Trophoblast cell (in vitro differentiated cells and primary cell): ENCODE measurements at regions not wholly inside any gene's neighbourhood (a gene's known extent, or its start where the extent isn't known, plus 50 kb on each side); places are given as distances from the start of the nearest gene placed in this dataset.

ENCODE experiments used
- DNase-seq, 2 donors: peaks; one replicate each; pipeline ENCODE4 v3.0.0-alpha.2; 2016
- H2AFZ ChIP-seq: 2 replicates; pipeline ENCODE4 v1.6.1; 2013; ENCODE audit warnings: low read length, moderate library complexity, mild to moderate bottlenecking; ENCODE audit not compliant: insufficient read depth, poor library complexity
- H2AK5ac ChIP-seq: 2 replicates; pipeline ENCODE4 v1.6.1; 2013; ENCODE audit warnings: mild to moderate bottlenecking, low read length
- H2BK120ac ChIP-seq: 2 replicates; pipeline ENCODE4 v1.6.1; 2013; ENCODE audit warnings: low read length, mild to moderate bottlenecking, moderate library complexity; ENCODE audit not compliant: insufficient read depth, poor library complexity
- H2BK12ac ChIP-seq: 2 replicates; pipeline ENCODE4 v1.6.1; 2013; ENCODE audit warnings: mild to moderate bottlenecking, low read length, moderate library complexity
- H2BK5ac ChIP-seq: 2 replicates; pipeline ENCODE4 v1.6.1; 2013; ENCODE audit warnings: low read length, low read depth, moderate library complexity, mild to moderate bottlenecking; ENCODE audit not compliant: poor library complexity
- H3K14ac ChIP-seq: 2 replicates; pipeline ENCODE4 v1.6.1; 2013; ENCODE audit warnings: mild to moderate bottlenecking, low read length
- H3K18ac ChIP-seq: 2 replicates; pipeline ENCODE4 v1.6.1; 2013; ENCODE audit warnings: mild to moderate bottlenecking, low read length
- H3K23ac ChIP-seq: 2 replicates; pipeline ENCODE4 v1.6.1; 2013; ENCODE audit warnings: low read length
- H3K27ac ChIP-seq: 2 replicates; pipeline ENCODE4 v1.5.1; 2013; ENCODE audit warnings: low read depth, mild to moderate bottlenecking, inconsistent platforms, low read length, moderate library complexity
- H3K27me3 ChIP-seq: 2 replicates; pipeline ENCODE4 v1.6.1; 2013; ENCODE audit warnings: inconsistent platforms, mild to moderate bottlenecking, low read length, moderate library complexity; ENCODE audit not compliant: insufficient read depth
- H3K36me3 ChIP-seq, 2 experiments: 1 replicate in 1 of 2; 2 replicates in 1 of 2; pipeline ENCODE4 v1.6.1; 2013; ENCODE audit warnings: low read length in 2 of 2, mild to moderate bottlenecking in 2 of 2, moderate library complexity in 1 of 2; ENCODE audit not compliant: insufficient read depth in 2 of 2, control insufficient read depth in 1 of 2
- H3K4ac ChIP-seq: 2 replicates; pipeline ENCODE4 v1.6.1; 2013; ENCODE audit warnings: low read depth, mild to moderate bottlenecking, low read length, moderate library complexity
- H3K4me1 ChIP-seq, 2 experiments: 1 replicate in 1 of 2; 2 replicates in 1 of 2; pipeline ENCODE4 v1.6.1; 2013; ENCODE audit warnings: low read length in 2 of 2, mild to moderate bottlenecking in 2 of 2, moderate library complexity in 1 of 2; ENCODE audit not compliant: insufficient read depth in 2 of 2, control insufficient read depth in 1 of 2
- H3K4me2 ChIP-seq: 2 replicates; pipeline ENCODE4 v1.6.1; 2013; ENCODE audit warnings: inconsistent platforms, mild to moderate bottlenecking, low read length, moderate library complexity
- H3K4me3 ChIP-seq: 2 replicates; pipeline ENCODE4 v1.5.1; 2013; ENCODE audit warnings: mild to moderate bottlenecking, low read depth, low read length, inconsistent platforms
- H3K79me1 ChIP-seq: one replicate; pipeline ENCODE4 v1.6.1; 2013; ENCODE audit warnings: low read length
- H3K79me2 ChIP-seq: 2 replicates; pipeline ENCODE4 v1.6.1; 2013; ENCODE audit warnings: low read length, mild to moderate bottlenecking; ENCODE audit not compliant: control insufficient read depth, insufficient read depth, poor library complexity
- H3K9ac ChIP-seq: 2 replicates; pipeline ENCODE4 v1.6.1; 2013; ENCODE audit warnings: mild to moderate bottlenecking, low read length
- H3K9me3 ChIP-seq: 2 replicates; pipeline ENCODE4 v1.6.1; 2013; ENCODE audit warnings: low read depth, mild to moderate bottlenecking, control low read depth, inconsistent platforms, low read length; ENCODE audit not compliant: insufficient read depth
- H4K12ac ChIP-seq: 2 replicates; pipeline ENCODE4 v1.6.1; 2013; ENCODE audit warnings: low read depth, mild to moderate bottlenecking, low read length, moderate library complexity
- H4K8ac ChIP-seq: 2 replicates; pipeline ENCODE4 v1.6.1; 2013; ENCODE audit warnings: low read depth, mild to moderate bottlenecking, low read length, moderate library complexity
- H4K91ac ChIP-seq: one replicate; pipeline ENCODE4 v1.6.1; 2013; ENCODE audit warnings: low read depth, mild to moderate bottlenecking, low read length, moderate library complexity
- WGBS: extraction: QIAGEN DNeasy Blood & Tissue Kit; methylation state at CpG from one replicate; pipeline ENCODE4 v1.1.7; 2013; ENCODE audit warnings: missing lambda C conversion rate; ENCODE audit not compliant: insufficient read length, insufficient coverage; ENCODE audit errors: extremely low coverage; 5-methylcytosine and 5-hydroxymethylcytosine counted together

DNA sequence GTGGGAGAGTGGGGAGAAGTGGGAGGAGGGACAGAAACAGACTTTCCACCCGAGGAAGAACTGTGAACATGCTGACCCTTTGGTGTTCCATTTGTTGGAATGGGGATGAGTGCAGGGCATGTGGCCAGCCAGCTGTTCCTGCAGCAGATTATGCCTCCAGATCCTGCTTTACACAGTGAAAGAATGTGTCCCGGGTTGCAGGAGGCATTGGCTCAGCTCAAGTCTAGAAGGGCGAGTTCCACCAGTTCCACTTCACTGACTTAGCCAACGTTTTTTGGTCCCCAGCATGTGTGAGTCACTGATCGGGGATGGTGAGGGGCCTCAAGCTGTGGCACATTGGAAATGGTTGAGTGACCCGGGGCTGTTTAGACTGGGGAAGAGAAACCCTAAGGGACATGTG lies 307.0 kb upstream of the ROPN1 start:
- no peak overlapping the region for H4K91ac ChIP-seq
- H3K4ac ChIP-seq: no peak overlapping the region
- H3K18ac ChIP-seq: no peak overlapping the region
- H3K4me2 ChIP-seq: peak overlapping the region; percentile 32
- H2BK120ac ChIP-seq: no peak overlapping the region
- H3K9me3 ChIP-seq: no peaks in the 10 kb centered on the region
- peak overlapping the region; percentile 23 for H3K14ac ChIP-seq
- no peaks in the 10 kb centered on the region for H3K27me3 ChIP-seq
- no peak overlapping the region for H2BK5ac ChIP-seq
- no peak overlapping the region for H4K8ac ChIP-seq
- peak overlapping the region; percentile 22 for H3K27ac ChIP-seq
- peak overlapping the region; percentile 27 for H2BK12ac ChIP-seq
- no peak overlapping the region for H3K4me3 ChIP-seq
- H2AK5ac ChIP-seq: no peak overlapping the region
- DNase-seq: peak; percentile 48 to 54
- no peaks in the 10 kb centered on the region for H3K36me3 ChIP-seq
- no peak overlapping the region for H4K12ac ChIP-seq
- H3K23ac ChIP-seq: no peak overlapping the region
- no peak overlapping the region for H2AFZ ChIP-seq
- H3K4me1 ChIP-seq: peaks cover 12 to 25% of the 10 kb centered on the region in 2 experiments
- no peaks in the 10 kb centered on the region for H3K79me1 ChIP-seq
- no peaks in the 10 kb centered on the region for H3K79me2 ChIP-seq
- H3K9ac ChIP-seq: no peak overlapping the region
- no CpG with 5 or more reads among the region's 6 CpGs for WGBS

DNA sequence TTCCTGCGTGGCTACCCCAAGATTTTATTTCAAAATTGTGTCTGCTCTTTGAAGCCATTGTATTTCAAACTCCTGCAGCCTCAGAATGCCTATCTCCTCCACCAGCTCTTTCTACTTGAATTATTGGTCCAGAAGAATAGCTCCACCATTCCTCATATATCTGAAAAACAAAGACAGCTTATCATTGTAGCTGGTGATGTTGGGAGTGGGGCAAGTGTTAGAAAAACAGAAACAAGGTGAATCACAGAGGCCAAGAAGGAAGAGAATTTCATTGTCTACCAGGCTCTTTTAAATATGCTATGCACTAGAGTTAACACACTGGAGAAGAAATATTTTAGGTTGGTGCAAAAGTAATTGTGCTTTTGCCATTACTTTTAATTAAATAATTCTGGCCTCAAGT lies 307.9 kb upstream of the ROPN1 start:
- H3K4me2 ChIP-seq: no peak overlapping the region

DNA sequence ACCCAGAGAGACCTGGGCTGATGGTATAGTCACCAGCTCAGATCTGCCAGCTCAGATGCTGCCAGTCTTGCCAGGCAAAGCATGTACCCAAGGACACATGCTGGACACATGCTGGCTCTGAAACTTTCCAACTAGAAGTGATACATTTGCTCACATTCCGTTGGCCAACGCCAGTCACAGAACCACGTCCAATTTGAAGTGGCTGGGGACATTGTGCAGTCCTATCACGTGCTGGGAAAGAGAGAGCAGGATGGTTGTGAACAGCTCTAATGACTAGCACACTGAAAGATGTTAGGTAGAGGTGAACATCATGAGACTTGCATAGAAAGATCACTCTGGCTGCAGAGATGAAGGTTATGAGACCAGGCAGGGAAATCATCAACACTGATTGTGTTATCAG lies 308.5 kb upstream of the ROPN1 start:
- no peak overlapping the region for H3K27ac ChIP-seq
- no peak for DNase-seq
- WGBS: no CpG with 5 or more reads among the region's 4 CpGs
- H4K12ac ChIP-seq: no peak overlapping the region
- H3K9ac ChIP-seq: no peak overlapping the region
- no peaks in the 10 kb centered on the region for H3K9me3 ChIP-seq
- H3K27me3 ChIP-seq: no peaks in the 10 kb centered on the region
- H2AK5ac ChIP-seq: peak overlapping the region; percentile 59
- H3K4me1 ChIP-seq: peaks cover 12 to 27% of the 10 kb centered on the region in 2 experiments
- no peak overlapping the region for H2BK120ac ChIP-seq
- no peak overlapping the region for H2BK5ac ChIP-seq
- no peak overlapping the region for H4K91ac ChIP-seq
- no peak overlapping the region for H3K4me3 ChIP-seq
- H3K14ac ChIP-seq: no peak overlapping the region
- no peak overlapping the region for H4K8ac ChIP-seq
- no peak overlapping the region for H3K4ac ChIP-seq
- H3K79me1 ChIP-seq: no peaks in the 10 kb centered on the region
- H2AFZ ChIP-seq: no peak overlapping the region
- no peak overlapping the region for H3K23ac ChIP-seq
- no peaks in the 10 kb centered on the region for H3K79me2 ChIP-seq
- H3K36me3 ChIP-seq: no peaks in the 10 kb centered on the region
- H3K18ac ChIP-seq: peak overlapping the region; percentile 25
- no peak overlapping the region for H3K4me2 ChIP-seq
- peak overlapping the region; percentile 27 for H2BK12ac ChIP-seq

More for the DNA sequence above, 307.9 kb upstream of the ROPN1 start:
- no peak overlapping the region for H2AK5ac ChIP-seq
- no peak overlapping the region for H2BK12ac ChIP-seq
- no peaks in the 10 kb centered on the region for H3K79me1 ChIP-seq
- no peak overlapping the region for H3K4me3 ChIP-seq
- no peak overlapping the region for H3K14ac ChIP-seq
- no peak overlapping the region for H3K27ac ChIP-seq
- H4K8ac ChIP-seq: no peak overlapping the region
- H2BK120ac ChIP-seq: no peak overlapping the region
- H3K79me2 ChIP-seq: no peaks in the 10 kb centered on the region
- no peaks in the 10 kb centered on the region for H3K27me3 ChIP-seq
- no peaks in the 10 kb centered on the region for H3K36me3 ChIP-seq
- peaks cover 12 to 27% of the 10 kb centered on the region in 2 experiments for H3K4me1 ChIP-seq
- H4K91ac ChIP-seq: no peak overlapping the region
- no peak overlapping the region for H2BK5ac ChIP-seq
- no peak overlapping the region for H2AFZ ChIP-seq
- no peak overlapping the region for H3K4ac ChIP-seq
- no peak overlapping the region for H4K12ac ChIP-seq
- H3K9ac ChIP-seq: no peak overlapping the region
- no peak overlapping the region for H3K23ac ChIP-seq
- H3K18ac ChIP-seq: no peak overlapping the region
- WGBS: no CpG with 5 or more reads among the region's 1 CpG
- H3K9me3 ChIP-seq: no peaks in the 10 kb centered on the region
- DNase-seq: no peak

DNA sequence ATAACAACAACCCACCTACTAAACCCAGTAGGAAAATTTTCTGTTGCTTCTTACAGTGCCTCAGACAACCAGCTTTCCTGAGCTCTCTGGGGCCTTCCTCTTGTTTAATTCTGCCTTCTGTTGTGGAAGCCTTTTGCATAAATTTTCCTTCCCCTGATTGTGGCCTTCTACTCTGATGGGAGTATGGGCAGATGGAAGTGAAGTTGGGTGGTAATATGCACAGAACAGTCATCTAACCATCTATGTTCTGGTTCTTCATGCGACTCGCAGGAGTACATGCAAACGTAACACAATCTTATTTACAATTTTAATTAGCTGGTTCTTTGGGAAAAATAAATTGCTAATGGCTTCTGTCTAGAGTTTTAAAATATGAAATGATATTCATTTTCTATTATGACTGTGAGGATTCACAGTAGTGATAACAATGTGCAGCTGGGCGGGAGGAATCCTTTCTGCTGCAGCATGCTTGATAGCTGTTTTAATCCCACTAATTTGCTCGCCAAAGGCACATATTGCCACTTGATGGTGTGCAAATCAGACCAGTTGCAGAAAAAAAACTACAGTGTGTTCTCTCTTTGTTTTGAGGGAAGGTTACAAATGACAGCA lies 311.5 kb upstream of the ROPN1 start:
- Histone ChIP-seq H2BK5ac (no peak overlapping the region), H2BK12ac (no peak overlapping the region), H3K9ac (peak overlapping the region; percentile 36), H3K18ac (no peak overlapping the region), H3K4me1 (peaks cover 5 to 12% of the 10 kb centered on the region in 2 experiments), H3K27me3 (no peaks in the 10 kb centered on the region), H3K4me3 (no peak overlapping the region), H3K23ac (no peak overlapping the region), H4K91ac (no peak overlapping the region), H3K36me3 (no peaks in the 10 kb centered on the region), H3K79me1 (no peaks in the 10 kb centered on the region), H2AFZ (no peak overlapping the region), H4K12ac (no peak overlapping the region), H3K4me2 (no peak overlapping the region), H3K27ac (no peak overlapping the region), H3K14ac (no peak overlapping the region), H4K8ac (no peak overlapping the region), H3K79me2 (no peaks in the 10 kb centered on the region), H2BK120ac (no peak overlapping the region), H3K4ac (no peak overlapping the region), H3K9me3 (peaks cover 1% of the 10 kb centered on the region), H2AK5ac (no peak overlapping the region)
- WGBS: no CpG with 5 or more reads among the region's 5 CpGs
- no peak for DNase-seq
